ENCODE measurements at regions not wholly inside any gene's neighbourhood (a gene's known extent, or its start where the extent isn't known, plus 50 kb on each side); places are given as distances from the start of the nearest gene placed in this dataset.

DNA sequence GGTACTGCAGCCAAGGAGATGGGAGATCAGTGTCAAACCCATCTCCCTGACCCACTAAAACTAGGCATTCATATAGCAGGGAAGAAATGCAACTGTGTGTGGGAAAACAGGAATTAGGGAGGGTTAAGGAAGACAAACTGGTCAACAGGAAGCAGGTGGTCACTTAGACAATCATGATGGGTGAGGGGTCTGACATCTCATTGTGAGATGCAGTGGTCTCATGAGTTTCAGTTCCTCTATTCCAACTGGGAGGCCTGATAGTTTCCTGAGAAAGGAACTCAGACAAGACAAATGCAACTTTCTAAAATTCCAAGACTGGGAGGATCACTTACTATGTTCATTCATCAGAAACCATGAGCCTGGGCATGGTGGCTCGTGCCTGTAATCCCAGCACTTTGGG is 361.4 kb upstream of the C16orf82 start:
- TF ChIP-seq CTCF (IDR thresholded peaks at IDR 0.05): no peak
- Mint-ChIP-seq H3K9me3 (peaks cover 4% of the 10 kb centered on the region), H3K36me3 (ENCODE audit: low read depth) (no peaks in the 10 kb centered on the region), H3K27me3 (peaks cover 36% of the 10 kb centered on the region), H3K27ac (no peak overlapping the region), H3K4me1 (peaks cover 7% of the 10 kb centered on the region), H3K4me3 (no peak overlapping the region)
- ChIA-PET POLR2A (no interaction called here), CTCF (no interaction called here)
- intact Hi-C loops (cut with micrococcal nuclease): no loop called here
- ATAC-seq (ENCODE audit: low read depth): no peak
- DNase-seq: no peak

DNA sequence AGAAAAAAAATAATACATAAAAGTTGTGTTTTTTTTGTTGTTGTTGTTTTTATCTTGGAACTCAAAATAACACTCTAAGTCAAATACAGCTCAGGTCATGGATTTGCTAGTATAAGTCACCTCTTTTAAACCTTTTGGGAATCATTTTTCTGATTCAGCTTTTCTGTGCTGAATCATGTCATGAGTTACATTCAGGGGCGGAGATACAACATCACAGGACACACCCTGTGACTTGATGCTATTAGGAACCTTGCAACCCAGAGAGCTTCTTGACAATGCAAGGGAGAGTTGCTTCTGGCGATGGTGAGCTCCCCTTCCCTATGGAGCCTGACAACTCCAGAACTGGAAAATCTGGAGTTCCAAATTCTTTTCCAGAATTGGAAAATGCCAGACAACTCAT is 358.3 kb upstream of the C16orf82 start:
- ATAC-seq (ENCODE audit: low read depth) (no peak), DNase-seq (no peak)
- ChIA-PET POLR2A (no interaction called here), CTCF (no interaction called here)
- no peak overlapping the region for H3K4me3 Mint-ChIP-seq
- no peaks in the 10 kb centered on the region for H3K4me1 Mint-ChIP-seq
- peaks cover 42% of the 10 kb centered on the region for H3K27me3 Mint-ChIP-seq
- no peaks in the 10 kb centered on the region for H3K36me3 Mint-ChIP-seq (ENCODE audit: low read depth)
- intact Hi-C loops (cut with micrococcal nuclease): no loop called here
- no peak overlapping the region for H3K27ac Mint-ChIP-seq
- no peak for TF ChIP-seq CTCF (IDR thresholded peaks at IDR 0.05)
- H3K9me3 Mint-ChIP-seq: peaks cover 3% of the 10 kb centered on the region

GRCh38 chr16:26709175-26709574 is 357.6 kb upstream of the C16orf82 start:
- ChIA-PET CTCF (no interaction called here), POLR2A (no interaction called here)
- Mint-ChIP-seq H3K9me3 (peaks cover 3% of the 10 kb centered on the region), H3K27ac (no peak overlapping the region), H3K4me1 (no peaks in the 10 kb centered on the region), H3K27me3 (peaks cover 40% of the 10 kb centered on the region), H3K36me3 (ENCODE audit: low read depth) (no peaks in the 10 kb centered on the region), H3K4me3 (no peak overlapping the region)
- DNase-seq: no peak
- intact Hi-C loops (cut with micrococcal nuclease): no loop called here
- ATAC-seq (ENCODE audit: low read depth): no peak
- TF ChIP-seq CTCF (IDR thresholded peaks at IDR 0.05): no peak

- no peak overlapping the region for H3K4me3 Mint-ChIP-seq
- ATAC-seq (ENCODE audit: low read depth) (no peak), DNase-seq (no peak)
- ChIA-PET CTCF (no interaction called here), POLR2A (no interaction called here)
- no peaks in the 10 kb centered on the region for H3K4me1 Mint-ChIP-seq
- H3K9me3 Mint-ChIP-seq: peaks cover 3% of the 10 kb centered on the region
- no peak for TF ChIP-seq CTCF (IDR thresholded peaks at IDR 0.05)
- H3K27me3 Mint-ChIP-seq: peaks cover 46% of the 10 kb centered on the region
- intact Hi-C loops (cut with micrococcal nuclease): no loop called here
- H3K27ac Mint-ChIP-seq: no peak overlapping the region
- H3K36me3 Mint-ChIP-seq (ENCODE audit: low read depth): no peaks in the 10 kb centered on the region
Observed at GRCh38 chr16:26709754-26710153, 357.0 kb upstream of the C16orf82 start.

DNA sequence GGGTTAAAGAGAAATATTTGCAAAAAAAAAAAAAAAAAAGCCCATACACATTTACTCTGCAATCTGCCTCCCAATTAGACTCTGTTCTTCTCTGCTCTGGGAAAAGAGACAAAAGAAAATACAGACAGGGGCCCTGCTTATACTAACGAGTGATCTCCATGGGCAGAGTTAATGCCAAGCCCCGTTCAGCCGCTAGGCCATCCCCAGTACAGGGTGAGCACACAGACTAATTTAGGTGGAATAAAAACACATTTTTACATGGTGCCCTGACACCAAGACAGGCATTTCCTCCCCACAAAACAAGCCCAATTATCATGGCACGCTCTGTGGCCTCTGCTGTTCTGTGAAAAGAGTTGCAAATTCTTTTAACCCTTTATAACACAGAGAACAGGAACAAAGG is 356.3 kb upstream of the C16orf82 start:
- Mint-ChIP-seq H3K27me3 (peaks cover 44% of the 10 kb centered on the region), H3K27ac (no peak overlapping the region), H3K4me3 (no peak overlapping the region), H3K4me1 (no peaks in the 10 kb centered on the region), H3K36me3 (ENCODE audit: low read depth) (no peaks in the 10 kb centered on the region), H3K9me3 (peaks cover 3% of the 10 kb centered on the region)
- POLR2A ChIA-PET: no interaction called here
- ATAC-seq (ENCODE audit: low read depth) (no peak), DNase-seq (no peak)
- TF ChIP-seq CTCF (IDR thresholded peaks at IDR 0.05): no peak
- intact Hi-C loops (cut with micrococcal nuclease): no loop called here
- CTCF ChIA-PET: no interaction called here

All from activated B cell treated with CpG ODN at 0.5 μM for 24 hours (primary cell).